ENCODE measurements at regions not wholly inside any gene's neighbourhood (a gene's known extent, or its start where the extent isn't known, plus 50 kb on each side); places are given as distances from the start of the nearest gene placed in this dataset.

- H3K27me3 ChIP-seq (ENCODE audit: control insufficient read depth, insufficient read depth, low read length): peaks cover 2% of the 10 kb centered on the region
- DNase-seq (ENCODE audit: low read depth): no peak
- no peak for TF ChIP-seq CTCF (IDR thresholded peaks at IDR 0.05; ENCODE audit: insufficient read depth, low read length, poor library complexity, severe bottlenecking)
- H3K36me3 ChIP-seq (ENCODE audit: control insufficient read depth, insufficient read depth, low read length): no peaks in the 10 kb centered on the region
- H3K4me3 ChIP-seq (ENCODE audit: low read depth, low read length): peak overlapping the region; percentile 46
Measured at GRCh38 chr6:28658475-28659249, 133.0 kb downstream of the GPX5 start.

- Histone ChIP-seq H3K27me3 (ENCODE audit: control insufficient read depth, insufficient read depth, low read length) (peaks cover 2% of the 10 kb centered on the region), H3K36me3 (ENCODE audit: control insufficient read depth, insufficient read depth, low read length) (no peaks in the 10 kb centered on the region), H3K4me3 (ENCODE audit: low read depth, low read length) (peak overlapping the region; percentile 46)
- no peak for TF ChIP-seq CTCF (IDR thresholded peaks at IDR 0.05; ENCODE audit: insufficient read depth, low read length, poor library complexity, severe bottlenecking)
- no peak for DNase-seq (ENCODE audit: low read depth)
Measured at GRCh38 chr6:28659250-28659566, 133.5 kb downstream of the GPX5 start.

GRCh38 chr6:28661097-28661713 lies 135.5 kb downstream of the GPX5 start:
- no peak for DNase-seq (ENCODE audit: low read depth)
- TF ChIP-seq CTCF (IDR thresholded peaks at IDR 0.05; ENCODE audit: insufficient read depth, low read length, poor library complexity, severe bottlenecking): no peak
- peaks cover 2% of the 10 kb centered on the region for H3K27me3 ChIP-seq (ENCODE audit: control insufficient read depth, insufficient read depth, low read length)
- no peaks in the 10 kb centered on the region for H3K36me3 ChIP-seq (ENCODE audit: control insufficient read depth, insufficient read depth, low read length)
- H3K4me3 ChIP-seq (ENCODE audit: low read depth, low read length): no peak overlapping the region

- TF ChIP-seq CTCF (IDR thresholded peaks at IDR 0.05; ENCODE audit: insufficient read depth, low read length, poor library complexity, severe bottlenecking): no peak
Measured at GRCh38 chr6:28664870-28665396, 139.3 kb downstream of the GPX5 start.

GRCh38 chr6:28673417-28673786 lies 147.7 kb downstream of the GPX5 start:
- no peak for DNase-seq (ENCODE audit: low read depth)
- Histone ChIP-seq H3K36me3 (ENCODE audit: control insufficient read depth, insufficient read depth, low read length) (no peaks in the 10 kb centered on the region), H3K4me3 (ENCODE audit: low read depth, low read length) (no peak overlapping the region), H3K27me3 (ENCODE audit: control insufficient read depth, insufficient read depth, low read length) (no peaks in the 10 kb centered on the region)
- TF ChIP-seq CTCF (IDR thresholded peaks at IDR 0.05; ENCODE audit: insufficient read depth, low read length, poor library complexity, severe bottlenecking): no peak

More at GRCh38 chr6:28664870-28665396, 139.3 kb downstream of the GPX5 start:
- no peak for DNase-seq (ENCODE audit: low read depth)
- Histone ChIP-seq H3K27me3 (ENCODE audit: control insufficient read depth, insufficient read depth, low read length) (no peaks in the 10 kb centered on the region), H3K36me3 (ENCODE audit: control insufficient read depth, insufficient read depth, low read length) (no peaks in the 10 kb centered on the region), H3K4me3 (ENCODE audit: low read depth, low read length) (no peak overlapping the region)

All from kidney epithelial cell (primary cell).